Lower lobe of right lung (tissue), 2 donors: ENCODE measurements at regions not wholly inside any gene's neighbourhood (a gene's known extent, or its start where the extent isn't known, plus 50 kb on each side); places are given as distances from the start of the nearest gene placed in this dataset.

Source experiments
- ATAC-seq, 2 donors: fragments of 200-7000 bp; cut with Tn5 transposase; one replicate each; pipeline ENCODE4 v1.9.1; 2020 to 2022; ENCODE audit warnings: mild to moderate bottlenecking in 2 of 2, moderate library complexity in 2 of 2
- DNase-seq: peaks from one replicate; pipeline ENCODE4 v3.0.0-alpha.2; 2020
- H3K27ac ChIP-seq: fragments of 200-600 bp; one replicate; pipeline ENCODE4 v1.8.0; 2022
- H3K27me3 ChIP-seq: fragments of 200-600 bp; one replicate; pipeline ENCODE4 v1.8.0; 2022; ENCODE audit warnings: low read depth
- H3K36me3 ChIP-seq: fragments of 200-600 bp; one replicate; pipeline ENCODE4 v1.8.0; 2022; ENCODE audit warnings: mild to moderate bottlenecking
- H3K4me1 ChIP-seq: fragments of 200-600 bp; one replicate; pipeline ENCODE4 v1.8.0; 2022
- H3K4me3 ChIP-seq: fragments of 200-600 bp; one replicate; pipeline ENCODE4 v1.8.0; 2022; ENCODE audit warnings: mild to moderate bottlenecking
- H3K9me3 ChIP-seq: fragments of 200-600 bp; one replicate; pipeline ENCODE4 v1.8.0; 2022
- intact Hi-C: fragments of 100-400 bp; cut with DNase I; formaldehyde crosslinking; loops from one replicate; pipeline ENCODE4 v1.11.0; 2022
- TF ChIP-seq, protein P1 (sequence below): fragments of 200-600 bp; IDR thresholded peaks from one replicate; pipeline ENCODE4 v1.8.0; 2022; ENCODE audit warnings: antibody characterized with exemption, mild to moderate bottlenecking
- donor health status: DM: no; HTN: yes; CAD: no; lungs with severe emphysema.

GRCh38 chr13:34478376-34478775 lies 463.7 kb upstream of the NBEA start:
- intact Hi-C loops, result no loop called here
- H3K4me3 ChIP-seq, result no peak overlapping the region
- DNase-seq (no peak), ATAC-seq (no peak)
- no peaks in the 10 kb centered on the region for H3K27me3 ChIP-seq
- H3K4me1 ChIP-seq, result no peaks in the 10 kb centered on the region
- TF ChIP-seq, protein P1, sequence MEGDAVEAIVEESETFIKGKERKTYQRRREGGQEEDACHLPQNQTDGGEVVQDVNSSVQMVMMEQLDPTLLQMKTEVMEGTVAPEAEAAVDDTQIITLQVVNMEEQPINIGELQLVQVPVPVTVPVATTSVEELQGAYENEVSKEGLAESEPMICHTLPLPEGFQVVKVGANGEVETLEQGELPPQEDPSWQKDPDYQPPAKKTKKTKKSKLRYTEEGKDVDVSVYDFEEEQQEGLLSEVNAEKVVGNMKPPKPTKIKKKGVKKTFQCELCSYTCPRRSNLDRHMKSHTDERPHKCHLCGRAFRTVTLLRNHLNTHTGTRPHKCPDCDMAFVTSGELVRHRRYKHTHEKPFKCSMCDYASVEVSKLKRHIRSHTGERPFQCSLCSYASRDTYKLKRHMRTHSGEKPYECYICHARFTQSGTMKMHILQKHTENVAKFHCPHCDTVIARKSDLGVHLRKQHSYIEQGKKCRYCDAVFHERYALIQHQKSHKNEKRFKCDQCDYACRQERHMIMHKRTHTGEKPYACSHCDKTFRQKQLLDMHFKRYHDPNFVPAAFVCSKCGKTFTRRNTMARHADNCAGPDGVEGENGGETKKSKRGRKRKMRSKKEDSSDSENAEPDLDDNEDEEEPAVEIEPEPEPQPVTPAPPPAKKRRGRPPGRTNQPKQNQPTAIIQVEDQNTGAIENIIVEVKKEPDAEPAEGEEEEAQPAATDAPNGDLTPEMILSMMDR, result no peak
- H3K9me3 ChIP-seq, result no peaks in the 10 kb centered on the region
- H3K27ac ChIP-seq, result no peak overlapping the region
- no peaks in the 10 kb centered on the region for H3K36me3 ChIP-seq

DNA sequence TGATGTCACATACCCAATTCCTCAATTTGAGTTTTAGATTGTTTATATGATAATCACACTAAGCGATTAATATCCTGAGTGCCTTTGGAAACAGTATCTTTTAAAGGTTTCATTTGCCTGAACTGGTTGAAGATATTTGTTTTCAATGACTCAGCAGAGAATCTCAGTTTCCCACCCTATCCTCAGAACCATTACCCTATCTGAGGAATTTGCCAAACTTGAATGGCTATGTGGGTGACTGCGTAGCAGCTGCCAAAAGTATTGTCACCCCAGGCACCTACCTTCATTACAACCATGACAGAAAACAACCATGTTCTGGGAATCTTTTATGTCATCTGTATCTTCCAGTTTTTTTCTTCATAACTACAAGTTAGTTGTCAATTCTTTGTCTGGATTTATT lies 440.1 kb upstream of the NBEA start:
- Histone ChIP-seq H3K27ac (no peak overlapping the region), H3K27me3 (no peaks in the 10 kb centered on the region), H3K36me3 (no peaks in the 10 kb centered on the region), H3K4me3 (no peak overlapping the region), H3K9me3 (no peaks in the 10 kb centered on the region), H3K4me1 (no peaks in the 10 kb centered on the region)
- DNase-seq, result no peak
- TF ChIP-seq, protein P1, result no peak
- intact Hi-C loops, result no loop called here
- no peak for ATAC-seq

DNA sequence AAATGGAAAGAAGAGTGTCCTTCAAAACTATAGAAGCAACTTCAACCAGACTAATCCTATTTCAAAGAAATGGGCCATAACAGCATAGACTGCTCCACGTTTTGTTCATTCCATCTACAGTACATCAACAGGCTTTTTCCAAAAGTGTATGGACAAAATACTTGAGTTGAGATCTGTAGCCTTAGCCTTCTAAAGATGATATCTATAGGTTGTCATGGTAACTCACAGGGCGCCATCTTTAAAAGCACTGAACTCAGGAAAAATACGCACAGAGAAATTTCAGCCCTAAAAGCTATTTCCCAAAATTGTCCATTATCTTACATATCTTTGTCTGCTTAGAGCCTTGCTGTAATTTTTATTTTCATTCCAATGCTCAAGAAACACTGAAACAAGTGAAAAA lies 439.4 kb upstream of the NBEA start:
- no peak for ATAC-seq
- TF ChIP-seq, protein P1, result no peak
- Histone ChIP-seq H3K36me3 (no peaks in the 10 kb centered on the region), H3K27me3 (no peaks in the 10 kb centered on the region), H3K27ac (no peak overlapping the region), H3K9me3 (no peaks in the 10 kb centered on the region), H3K4me1 (no peaks in the 10 kb centered on the region), H3K4me3 (no peak overlapping the region)
- intact Hi-C loops, result no loop called here
- no peak for DNase-seq

GRCh38 chr13:34506796-34507195 lies 435.3 kb upstream of the NBEA start:
- no peaks in the 10 kb centered on the region for H3K4me1 ChIP-seq
- no peak for DNase-seq
- no peaks in the 10 kb centered on the region for H3K9me3 ChIP-seq
- ATAC-seq, result no peak
- TF ChIP-seq, protein P1, result no peak
- H3K36me3 ChIP-seq, result no peaks in the 10 kb centered on the region
- H3K27ac ChIP-seq, result no peak overlapping the region
- H3K27me3 ChIP-seq, result no peaks in the 10 kb centered on the region
- no peak overlapping the region for H3K4me3 ChIP-seq
- intact Hi-C loops, result no loop called here

DNA sequence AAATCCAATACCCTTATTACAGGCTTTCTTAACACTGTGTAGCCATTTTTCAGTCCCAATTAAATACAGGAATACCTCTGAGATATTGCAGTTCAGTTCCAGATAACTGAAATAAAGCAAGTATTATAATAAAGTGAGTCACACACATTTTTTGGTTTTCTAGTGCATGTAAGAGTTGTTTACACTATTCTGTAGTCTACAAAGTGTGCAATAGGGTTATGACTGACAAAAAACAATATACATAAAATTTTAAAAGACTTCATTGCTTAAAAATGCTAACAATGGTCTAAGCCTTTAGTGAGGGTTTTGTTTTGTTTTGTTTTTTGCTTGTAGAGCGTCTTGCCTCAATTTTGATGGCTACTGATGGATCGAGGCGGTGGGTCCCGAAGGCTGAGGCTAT lies 434.4 kb upstream of the NBEA start:
- ATAC-seq (no peak), DNase-seq (no peak)
- no peaks in the 10 kb centered on the region for H3K4me1 ChIP-seq
- intact Hi-C loops, result no loop called here
- TF ChIP-seq, protein P1, result no peak
- H3K9me3 ChIP-seq, result no peaks in the 10 kb centered on the region
- no peak overlapping the region for H3K27ac ChIP-seq
- no peak overlapping the region for H3K4me3 ChIP-seq
- no peaks in the 10 kb centered on the region for H3K36me3 ChIP-seq
- H3K27me3 ChIP-seq, result no peaks in the 10 kb centered on the region

DNA sequence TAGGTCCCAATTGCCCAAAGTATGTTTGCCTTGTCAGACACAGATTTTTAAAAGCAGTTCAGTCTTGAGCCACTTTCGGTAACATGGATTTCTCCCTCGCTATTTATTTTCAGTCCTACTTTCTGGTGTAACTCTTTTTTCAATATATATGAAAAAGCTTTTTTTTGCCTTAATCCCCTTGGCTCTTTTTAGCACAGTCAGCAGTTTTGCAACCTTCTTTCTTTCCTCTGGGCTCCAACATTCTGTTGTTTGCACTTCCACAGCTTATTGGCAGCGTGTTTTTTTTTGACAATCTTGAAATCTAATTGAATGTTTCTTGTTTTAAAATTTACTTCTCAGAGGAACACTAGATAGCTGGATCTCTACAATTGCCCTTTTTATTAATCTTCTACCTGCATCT lies 429.3 kb upstream of the NBEA start:
- no peaks in the 10 kb centered on the region for H3K36me3 ChIP-seq
- ATAC-seq (no peak), DNase-seq (no peak)
- intact Hi-C loops, result no loop called here
- TF ChIP-seq, protein P1, result no peak
- H3K4me1 ChIP-seq, result no peaks in the 10 kb centered on the region
- H3K27me3 ChIP-seq, result no peaks in the 10 kb centered on the region
- no peak overlapping the region for H3K27ac ChIP-seq
- H3K9me3 ChIP-seq, result no peaks in the 10 kb centered on the region
- no peak overlapping the region for H3K4me3 ChIP-seq
